Fibroblast of lung (primary cell): ENCODE measurements at regions not wholly inside any gene's neighbourhood (a gene's known extent, or its start where the extent isn't known, plus 50 kb on each side); places are given as distances from the start of the nearest gene placed in this dataset.

Experiments
- DNase-seq, 2 donors: peaks; one replicate each; pipeline versions ENCODE4 v3.0.0 to v3.0.0-alpha.2; 2010; ENCODE audit warnings: low read depth in 2 of 2
- H2AFZ ChIP-seq: 2 replicates; pipeline ENCODE4 v1.5.1; 2012; ENCODE audit warnings: low read length, control low read depth, inconsistent platforms
- H3K27ac ChIP-seq: 2 replicates; pipeline ENCODE4 v1.5.1; 2011; ENCODE audit warnings: low read length, control low read depth; ENCODE audit not compliant: insufficient read depth
- H3K27me3 ChIP-seq: 2 replicates; pipeline ENCODE4 v1.5.1; 2011; ENCODE audit warnings: mild to moderate bottlenecking, low read length; ENCODE audit not compliant: control insufficient read depth, insufficient read depth
- H3K36me3 ChIP-seq: 2 replicates; pipeline ENCODE4 v1.5.1; 2011; ENCODE audit warnings: low read length; ENCODE audit not compliant: control insufficient read depth, insufficient read depth
- H3K4me1 ChIP-seq: 2 replicates; pipeline ENCODE4 v1.5.1; 2011; ENCODE audit warnings: low read length; ENCODE audit not compliant: control insufficient read depth, insufficient read depth; ENCODE audit errors: extremely low read depth
- H3K4me2 ChIP-seq: 2 replicates; pipeline ENCODE4 v1.5.1; 2011; ENCODE audit warnings: low read length, control low read depth; ENCODE audit not compliant: insufficient read depth; ENCODE audit errors: extremely low read depth
- H3K4me3 ChIP-seq, 4 experiments: fragments of 200-600 bp in 1 of 4; sonication (generic) in 1 of 4; replicated peaks in 1 of 4; 2 replicates each; pipeline ENCODE4 v1.5.1; 2011 to 2016; ENCODE audit warnings: low read length in 4 of 4, low read depth in 3 of 4, mild to moderate bottlenecking in 3 of 4, control low read depth in 2 of 4, inconsistent platforms in 1 of 4, mixed read lengths in 1 of 4; ENCODE audit not compliant: insufficient read depth in 1 of 4; ENCODE audit errors: control extremely low read depth in 1 of 4
- H3K79me2 ChIP-seq: 2 replicates; pipeline ENCODE4 v1.5.1; 2012; ENCODE audit warnings: mild to moderate bottlenecking, low read length, inconsistent platforms; ENCODE audit not compliant: control insufficient read depth, insufficient read depth
- H3K9ac ChIP-seq: 2 replicates; pipeline ENCODE4 v1.5.1; 2011; ENCODE audit warnings: mild to moderate bottlenecking, low read length, control low read depth; ENCODE audit not compliant: insufficient read depth
- H3K9me3 ChIP-seq: 2 replicates; pipeline ENCODE4 v1.5.1; 2012; ENCODE audit warnings: low read depth, low read length; ENCODE audit not compliant: control insufficient read depth, insufficient read depth
- H4K20me1 ChIP-seq: 2 replicates; pipeline ENCODE4 v1.5.1; 2011; ENCODE audit warnings: low read length; ENCODE audit not compliant: control insufficient read depth, insufficient read depth; ENCODE audit errors: extremely low read depth
- CTCF ChIP-seq, 2 donors: IDR thresholded peaks in 1 of 2; conservative IDR thresholded peaks in 1 of 2; 1 replicate in 1 of 2; 2 replicates in 1 of 2; pipeline ENCODE4 v1.5.1; 2011 to 2012; ENCODE audit warnings: low read length in 2 of 2, control low read depth in 1 of 2, inconsistent platforms in 1 of 2, low read depth in 1 of 2, mild to moderate bottlenecking in 1 of 2
- EZH2 ChIP-seq: IDR thresholded peaks from 2 replicates; pipeline ENCODE4 v1.5.1; 2012; ENCODE audit warnings: low read length, control low read depth, mild to moderate bottlenecking; ENCODE audit errors: missing control alignments

GRCh38 chr6:47117314-47117713, 75.2 kb upstream of the ADGRF1 start:
- no peaks in the 10 kb centered on the region for H3K36me3 ChIP-seq
- no peak overlapping the region for H2AFZ ChIP-seq
- no peak overlapping the region for H3K9ac ChIP-seq
- no peaks in the 10 kb centered on the region for H4K20me1 ChIP-seq
- TF ChIP-seq CTCF (conservative IDR thresholded peaks at IDR 0.05 in 1 of 2, IDR thresholded peaks at IDR 0.05 in 1 of 2; ENCODE audit: low read depth in 1 of 2, low read length in 2 of 2) (no peak), EZH2 (no peak)
- no peak overlapping the region for H3K27ac ChIP-seq
- no peaks in the 10 kb centered on the region for H3K27me3 ChIP-seq
- H3K4me2 ChIP-seq, result no peak overlapping the region
- no peak for DNase-seq
- H3K9me3 ChIP-seq, result no peaks in the 10 kb centered on the region
- no peaks in the 10 kb centered on the region for H3K79me2 ChIP-seq
- H3K4me1 ChIP-seq, result no peaks in the 10 kb centered on the region
- H3K4me3 ChIP-seq, result no peak overlapping the region

- H3K4me1 ChIP-seq, result no peaks in the 10 kb centered on the region
- H3K4me3 ChIP-seq, result no peak overlapping the region
- H4K20me1 ChIP-seq, result no peaks in the 10 kb centered on the region
- no peak overlapping the region for H3K4me2 ChIP-seq
- H2AFZ ChIP-seq, result no peak overlapping the region
- H3K9ac ChIP-seq, result no peak overlapping the region
- DNase-seq, result no peak
- no peaks in the 10 kb centered on the region for H3K27me3 ChIP-seq
- no peaks in the 10 kb centered on the region for H3K36me3 ChIP-seq
- TF ChIP-seq CTCF (conservative IDR thresholded peaks at IDR 0.05 in 1 of 2, IDR thresholded peaks at IDR 0.05 in 1 of 2; ENCODE audit: low read depth in 1 of 2, low read length in 2 of 2) (no peak), EZH2 (no peak)
- H3K79me2 ChIP-seq, result no peaks in the 10 kb centered on the region
- H3K9me3 ChIP-seq, result no peaks in the 10 kb centered on the region
- no peak overlapping the region for H3K27ac ChIP-seq
Observed at GRCh38 chr6:47116606-47117005, 74.5 kb upstream of the ADGRF1 start.

GRCh38 chr6:47116086-47116485, 74.0 kb upstream of the ADGRF1 start:
- H3K79me2 ChIP-seq, result no peaks in the 10 kb centered on the region
- H3K9me3 ChIP-seq, result no peaks in the 10 kb centered on the region
- no peaks in the 10 kb centered on the region for H4K20me1 ChIP-seq
- no peak for DNase-seq
- H3K36me3 ChIP-seq, result no peaks in the 10 kb centered on the region
- no peak for TF ChIP-seq CTCF (conservative IDR thresholded peaks at IDR 0.05 in 1 of 2, IDR thresholded peaks at IDR 0.05 in 1 of 2; ENCODE audit: low read depth in 1 of 2, low read length in 2 of 2)
- H2AFZ ChIP-seq, result no peak overlapping the region
- H3K4me1 ChIP-seq, result no peaks in the 10 kb centered on the region
- no peak overlapping the region for H3K27ac ChIP-seq
- H3K27me3 ChIP-seq, result no peaks in the 10 kb centered on the region
- no peak overlapping the region for H3K4me2 ChIP-seq
- no peak overlapping the region for H3K9ac ChIP-seq
- no peak overlapping the region for H3K4me3 ChIP-seq
